HG03342 (cell line): ENCODE measurements at regions not wholly inside any gene's neighbourhood (a gene's known extent, or its start where the extent isn't known, plus 50 kb on each side); places are given as distances from the start of the nearest gene placed in this dataset.
"Not testable (repeated sequence)": the region's sequence is repeated elsewhere in the genome, so short reads cannot be mapped to it uniquely, and the experiment has no call there.

Experiments
- ATAC-seq: cut with Tn5 transposase; IDR thresholded peaks from one replicate; pipeline ENCODE4 v1.9.1; 2021; ENCODE audit warnings: mild to moderate bottlenecking, moderate library complexity; ENCODE audit not compliant: unreplicated experiment

- ATAC-seq: not testable (repeated sequence)
Measured at GRCh38 chr1:199095628-199096027, 456.8 kb downstream of the PTPRC start.

DNA sequence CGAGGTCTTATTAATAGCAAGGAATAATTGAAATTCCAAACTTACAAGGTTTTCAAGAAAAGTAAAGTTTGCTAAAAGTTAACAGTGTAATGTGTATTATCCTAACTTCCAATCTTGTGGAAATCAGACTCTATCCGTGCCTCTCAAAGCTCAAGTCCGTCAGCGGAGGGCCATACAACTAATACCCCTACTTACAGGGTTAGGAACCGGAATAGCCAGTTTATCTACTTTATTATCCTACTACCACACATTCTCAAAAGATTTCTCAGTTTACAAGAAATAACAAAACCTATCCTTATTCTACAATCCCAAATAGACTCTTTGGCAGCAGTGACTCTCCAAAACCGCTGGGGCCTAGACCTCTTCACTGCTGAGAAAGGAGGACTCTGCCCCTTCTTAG lies 457.8 kb downstream of the PTPRC start:
- no peak for ATAC-seq

- no peak for ATAC-seq
Measured at GRCh38 chr1:199098468-199098867, 459.6 kb downstream of the PTPRC start.

- no peak for ATAC-seq
Measured at GRCh38 chr1:199101139-199101538, 462.3 kb downstream of the PTPRC start.

GRCh38 chr1:199101635-199102034 lies 462.8 kb downstream of the PTPRC start:
- no peak for ATAC-seq

GRCh38 chr1:199102239-199102638 lies 463.4 kb downstream of the PTPRC start:
- peak; percentile 71 for ATAC-seq

DNA sequence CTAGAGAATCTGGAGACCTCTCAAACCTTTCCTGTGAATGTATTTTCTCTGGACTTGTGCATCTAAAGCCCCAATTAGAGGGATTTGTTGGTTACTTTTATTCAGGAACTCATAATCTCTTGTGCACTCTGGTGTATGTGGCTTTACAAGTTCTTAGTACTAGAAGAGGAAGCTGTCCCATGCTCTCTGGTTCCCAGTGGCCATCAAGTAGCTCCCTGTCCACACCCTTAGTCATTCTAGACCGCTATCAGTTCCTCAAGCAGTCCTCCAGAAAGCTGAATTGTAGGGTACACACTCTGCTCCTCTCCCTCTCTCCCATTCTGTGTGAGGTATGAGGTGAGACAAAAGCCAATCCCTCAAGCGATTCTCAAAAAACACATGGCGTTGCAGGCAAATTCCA lies 470.3 kb downstream of the PTPRC start:
- ATAC-seq: no peak

DNA sequence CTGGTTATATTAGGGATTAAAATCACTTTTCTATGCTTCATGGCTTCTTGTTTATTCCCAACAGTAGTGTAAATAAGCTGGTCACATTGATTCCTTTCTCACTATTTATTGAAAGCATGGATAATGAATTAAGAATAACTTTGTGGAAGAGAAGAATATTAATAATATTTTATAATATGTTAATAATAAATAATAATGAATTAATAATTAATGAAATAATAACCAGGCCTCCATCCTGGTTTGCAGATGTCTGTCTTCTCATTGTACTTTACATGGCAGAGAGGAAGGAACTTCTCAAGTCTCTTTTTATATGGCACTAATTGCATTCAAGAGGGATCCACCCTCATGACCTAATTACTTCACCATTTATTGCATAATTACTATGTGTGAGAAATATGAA lies 473.5 kb downstream of the PTPRC start:
- ATAC-seq: no peak

- peak; percentile 74 for ATAC-seq
Measured at GRCh38 chr1:199113265-199113869, 474.5 kb downstream of the PTPRC start.

- no peak for ATAC-seq
Measured at GRCh38 chr1:199116488-199116887, 477.6 kb downstream of the PTPRC start.

DNA sequence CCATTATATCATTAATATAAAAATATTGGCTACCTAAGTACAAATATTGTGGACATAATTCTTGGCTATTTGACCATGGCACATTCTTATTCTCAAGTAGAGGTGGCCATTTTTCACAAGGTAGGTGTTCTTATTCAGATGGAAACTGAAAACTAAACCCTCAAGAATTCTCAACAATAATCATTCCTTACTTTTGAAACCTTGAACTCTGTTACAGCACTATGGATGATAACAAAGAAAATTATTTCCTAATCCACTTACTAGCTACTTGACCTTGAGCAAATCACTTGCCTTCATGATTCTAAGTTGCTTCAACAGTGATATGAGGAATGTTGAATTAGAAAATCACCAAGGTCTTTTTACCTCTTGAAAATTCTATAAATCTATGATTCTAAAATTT lies 482.2 kb downstream of the PTPRC start:
- no peak for ATAC-seq

- no peak for ATAC-seq
Measured at GRCh38 chr1:199122085-199122484, 483.2 kb downstream of the PTPRC start.

DNA sequence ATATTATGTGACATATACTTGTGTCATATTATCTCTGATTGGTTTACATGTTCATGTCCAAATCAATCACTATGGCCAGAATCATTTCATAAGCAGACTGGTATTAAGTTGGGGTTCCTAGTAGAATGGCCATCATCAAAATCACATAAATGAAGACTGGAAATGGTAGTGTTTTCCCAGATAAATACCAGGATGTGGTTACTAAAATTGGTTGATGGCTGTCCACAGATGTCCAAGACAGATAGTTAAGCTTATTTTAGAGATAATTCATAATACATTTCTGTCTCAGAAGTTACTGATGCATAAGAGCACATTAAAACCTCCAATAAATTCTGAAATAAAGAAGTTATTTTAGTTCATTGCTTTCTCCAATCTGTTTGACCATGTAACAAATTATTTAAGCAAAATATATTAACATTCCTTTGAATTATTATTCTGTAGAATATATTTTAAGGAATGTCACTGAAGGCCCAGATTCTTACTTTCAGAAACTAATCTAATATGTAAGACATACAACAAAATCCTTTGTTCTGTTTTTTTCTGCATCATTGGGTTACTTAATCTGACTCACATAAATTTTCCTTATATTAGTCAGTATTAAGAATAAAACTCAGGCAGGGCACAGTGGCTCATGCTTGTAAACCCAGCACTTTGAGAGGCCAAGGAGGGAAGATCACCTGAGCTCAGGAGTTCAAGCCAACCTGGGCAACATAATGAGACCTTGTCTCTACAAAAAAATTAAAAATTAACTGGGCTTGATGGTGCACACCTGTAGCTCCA lies 483.9 kb downstream of the PTPRC start:
- no peak for ATAC-seq

DNA sequence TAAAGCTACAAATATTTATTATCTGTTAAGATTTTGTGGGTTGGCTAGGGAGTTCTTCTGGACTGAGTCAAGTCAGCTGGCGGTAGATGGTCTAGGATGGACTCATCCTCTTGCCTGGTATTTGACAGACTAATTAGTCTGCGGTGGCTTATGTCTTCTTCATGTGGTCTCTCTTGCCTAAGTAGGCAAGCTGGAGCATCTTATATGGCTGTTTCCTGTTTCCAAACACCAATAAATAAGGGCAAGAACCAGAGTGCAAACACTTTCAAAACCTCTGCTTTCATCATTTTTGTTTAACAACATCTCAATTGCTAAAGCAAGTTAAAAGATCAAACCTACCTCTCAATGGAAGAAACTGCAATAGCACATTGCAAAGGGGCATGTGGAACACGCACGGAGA lies 484.8 kb downstream of the PTPRC start:
- no peak for ATAC-seq

DNA sequence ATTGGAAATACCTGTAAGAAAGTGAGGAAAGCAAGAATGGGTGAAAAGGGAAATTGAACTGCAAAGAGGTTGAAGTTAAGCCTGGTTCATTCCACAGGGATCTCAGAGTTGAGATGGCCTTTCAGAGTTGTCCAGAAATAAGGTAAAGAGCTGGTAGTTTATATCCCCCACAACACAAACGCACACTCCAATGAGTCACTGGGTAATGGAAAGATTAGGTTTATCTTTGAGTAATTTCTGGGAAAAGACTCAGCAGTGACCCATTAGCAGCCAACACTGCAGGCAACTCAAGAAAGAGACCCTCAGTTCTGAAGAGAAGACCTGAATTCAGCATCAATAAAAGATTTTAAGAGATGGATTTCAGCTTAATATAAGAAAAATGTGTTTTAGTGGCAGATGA lies 485.5 kb downstream of the PTPRC start:
- ATAC-seq: no peak

DNA sequence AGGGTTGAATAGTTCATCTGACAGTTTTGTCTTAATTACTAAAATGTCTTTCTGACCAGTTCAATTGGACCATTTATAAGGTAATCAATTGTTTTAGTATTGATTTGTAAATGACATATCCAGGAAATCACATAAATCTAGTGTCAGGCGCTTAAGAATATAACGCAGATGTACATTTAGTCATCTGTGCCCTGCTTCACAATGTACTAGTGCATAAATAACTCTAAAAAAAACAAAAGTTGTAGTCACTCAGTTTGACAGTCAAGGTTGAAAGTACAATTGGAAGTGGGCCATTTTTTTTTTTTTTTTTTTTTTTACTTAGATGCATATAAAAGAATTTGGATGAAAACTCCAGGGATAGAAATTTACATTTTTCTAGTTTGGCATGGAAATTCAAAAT lies 490.4 kb downstream of the PTPRC start:
- ATAC-seq: no peak

DNA sequence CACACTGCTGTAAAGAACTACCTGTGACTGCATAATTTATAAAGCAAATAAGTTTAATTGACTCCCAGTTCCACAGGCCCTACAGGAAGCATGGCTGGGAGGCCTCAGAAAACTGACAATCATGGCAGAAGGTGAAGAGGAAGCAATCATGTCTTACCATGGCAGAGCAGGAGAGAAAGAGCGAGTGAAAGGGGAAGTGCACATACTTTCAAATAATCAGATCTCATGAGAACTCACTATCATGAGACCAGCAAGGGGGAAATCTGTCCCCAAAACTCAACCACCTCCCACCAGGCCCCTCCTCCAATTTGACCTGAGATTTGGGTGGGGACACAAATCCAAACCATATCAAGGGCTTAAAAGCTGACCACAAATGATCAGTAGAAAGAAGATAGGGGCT lies 493.2 kb downstream of the PTPRC start:
- no peak for ATAC-seq

GRCh38 chr1:199135901-199136300 lies 497.1 kb downstream of the PTPRC start:
- no peak for ATAC-seq

GRCh38 chr1:199138061-199138460 lies 499.2 kb downstream of the PTPRC start:
- no peak for ATAC-seq

DNA sequence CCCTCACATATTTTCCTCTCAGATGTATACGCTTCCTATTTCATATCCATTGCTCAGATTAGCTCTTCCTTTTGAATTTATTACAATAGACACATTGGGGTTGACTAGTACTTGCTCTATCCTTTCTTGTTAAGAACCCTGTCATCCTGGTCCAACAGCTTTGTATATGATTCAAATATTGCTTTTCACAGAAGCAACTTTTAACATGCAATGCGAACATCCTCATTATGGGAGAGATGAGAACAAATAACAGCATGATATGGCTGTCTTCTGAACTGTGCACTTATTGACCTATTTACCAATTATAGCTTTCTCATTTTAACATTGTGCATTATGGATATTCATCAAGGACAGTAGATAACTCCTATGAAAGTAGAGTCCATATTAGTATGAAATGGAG lies 510.8 kb downstream of the PTPRC start:
- no peak for ATAC-seq

- ATAC-seq: no peak
Measured at GRCh38 chr1:199150756-199151155, 511.9 kb downstream of the PTPRC start.

DNA sequence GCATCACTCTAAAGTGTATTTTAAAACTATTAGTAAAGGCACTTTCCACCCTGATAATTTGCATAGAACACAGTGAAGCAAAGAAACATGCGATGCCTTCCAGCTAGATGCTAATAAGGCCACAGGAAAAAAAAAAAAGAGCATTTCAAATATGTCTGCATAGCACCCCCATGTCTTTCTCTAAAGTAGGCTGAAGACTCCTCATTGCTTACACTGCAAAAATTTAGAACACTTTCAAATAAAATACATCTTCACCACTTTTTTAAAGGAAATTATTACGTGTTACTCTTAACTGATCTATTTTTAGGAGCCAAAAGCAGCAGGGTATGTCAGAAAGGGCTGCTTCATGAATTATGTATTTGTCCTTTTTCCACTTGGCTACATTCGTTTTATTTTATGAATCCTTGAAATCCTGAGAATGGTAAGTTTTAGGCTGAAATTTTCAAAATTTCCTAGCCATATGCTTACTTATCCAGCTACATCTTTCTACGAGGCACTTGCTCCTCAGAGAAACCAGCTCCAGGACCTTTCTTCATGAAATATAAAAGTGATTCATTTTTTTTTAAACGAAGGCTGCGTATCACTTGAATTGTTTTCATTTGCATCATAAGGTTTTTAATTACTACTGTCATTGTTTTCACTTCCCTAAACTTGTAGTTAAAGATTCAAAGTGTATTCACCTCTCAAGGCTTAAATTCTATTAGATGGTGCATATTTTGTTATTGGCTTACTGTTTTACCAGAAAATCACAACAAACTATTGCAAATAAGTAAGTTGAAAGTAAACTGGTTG lies 513.0 kb downstream of the PTPRC start:
- ATAC-seq: peak; percentile 79
